ENCODE measurements at regions not wholly inside any gene's neighbourhood (a gene's known extent, or its start where the extent isn't known, plus 50 kb on each side); places are given as distances from the start of the nearest gene placed in this dataset.

DNA sequence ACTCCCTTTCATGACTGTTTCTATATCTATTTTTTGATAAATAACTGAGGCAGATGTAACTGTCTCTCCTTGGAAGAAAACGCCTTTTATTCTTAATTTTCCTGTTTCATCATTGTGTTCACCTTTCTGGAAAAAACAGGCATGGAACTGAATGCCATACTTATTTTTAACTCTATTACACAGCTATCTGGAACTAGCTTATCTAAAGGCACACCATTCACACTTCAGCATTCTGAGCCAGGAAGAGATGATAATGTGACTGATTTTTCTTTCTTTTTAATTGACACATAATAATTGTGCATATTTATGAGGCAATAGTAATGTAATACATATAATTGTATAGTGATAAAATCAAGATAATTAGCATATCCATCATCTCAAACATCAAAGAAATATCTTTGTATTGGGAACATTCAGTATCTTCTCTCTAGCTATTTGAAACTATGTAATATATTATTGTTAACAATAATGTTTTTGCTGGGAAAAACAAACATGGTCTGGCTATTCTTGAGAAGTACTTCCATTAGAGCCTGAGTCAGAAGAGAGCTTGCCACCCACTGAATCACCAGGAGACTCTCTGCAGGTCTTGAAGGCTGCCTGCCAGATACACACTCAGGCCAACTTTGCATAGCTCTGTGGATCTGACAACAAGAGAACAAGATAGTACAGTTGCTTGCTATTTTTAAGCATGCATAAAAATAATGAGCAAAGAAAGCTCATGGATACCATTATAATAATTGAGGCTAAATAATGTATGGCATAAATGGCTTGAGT lies 501.0 kb upstream of the EDIL3 start:
- 18 to 31% (median 25%) methylated on average over 1 of the region's 1 CpG for WGBS, 4 donors
- peak overlapping the region; percentile 29 to 77 (median 44) for H3K27ac ChIP-seq

GRCh38 chr5:84881737-84882136 lies 497.1 kb upstream of the EDIL3 start:
- intact Hi-C loops (cut with DNase I), result no loop called here
- Histone ChIP-seq H3K4me1 (peaks cover 0 to 12% (median 2%) of the 10 kb centered on the region in 12 donors), H3K4me3 (no peak overlapping the region), H3K9me3 (peaks cover 0 to 7% (median 0%) of the 10 kb centered on the region in 12 donors), H3K27me3 (no peaks in the 10 kb centered on the region), H3K27ac (no peak overlapping the region), H3K36me3 (no peaks in the 10 kb centered on the region)
- ATAC-seq, result no peak
- 72 to 87% (median 77%) methylated on average over 4 of the region's 4 CpGs for WGBS, 4 donors
- no peak for TF ChIP-seq POLR2A (IDR thresholded peaks at IDR 0.05)
- no peak for TF ChIP-seq CTCF (IDR thresholded peaks at IDR 0.05)
- DNase-seq, result no peak

More for the DNA sequence above, 501.0 kb upstream of the EDIL3 start:
- intact Hi-C loops (cut with DNase I), result no loop called here
- Histone ChIP-seq H3K27me3 (no peaks in the 10 kb centered on the region), H3K4me1 (peaks cover 0 to 12% (median 2%) of the 10 kb centered on the region in 12 donors), H3K9me3 (peaks cover 0 to 8% (median 1%) of the 10 kb centered on the region in 12 donors), H3K4me3 (no peak overlapping the region), H3K36me3 (no peaks in the 10 kb centered on the region)
- no peak for TF ChIP-seq CTCF (IDR thresholded peaks at IDR 0.05)
- TF ChIP-seq POLR2A (IDR thresholded peaks at IDR 0.05), result no peak
- DNase-seq (peak; percentile 35 to 85 (median 69)), ATAC-seq (peak; percentile 93 to 100 (median 98))

DNA sequence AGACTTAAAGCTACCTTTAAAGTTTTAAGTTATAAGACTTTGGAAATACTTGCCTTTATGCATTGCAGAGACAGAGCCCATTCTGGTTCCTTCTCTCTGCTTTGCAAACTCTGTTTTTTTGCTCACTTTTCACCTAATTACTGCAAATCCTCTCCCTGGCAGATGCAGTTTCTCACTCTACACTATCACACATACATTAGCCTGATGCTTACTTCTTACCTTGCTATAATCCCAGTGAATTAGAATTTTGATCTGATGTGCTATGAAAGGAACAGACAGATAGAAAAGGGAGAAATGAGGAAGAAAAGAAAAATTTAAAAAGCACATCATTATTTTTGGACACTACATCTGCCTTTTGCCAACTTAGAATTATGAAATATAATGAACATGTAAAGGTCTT lies 489.5 kb upstream of the EDIL3 start:
- Histone ChIP-seq H3K27ac (no peak overlapping the region), H3K4me3 (no peak overlapping the region), H3K4me1 (no peaks in the 10 kb centered on the region), H3K36me3 (no peaks in the 10 kb centered on the region), H3K9me3 (peaks cover 0 to 7% (median 0%) of the 10 kb centered on the region in 12 donors), H3K27me3 (no peaks in the 10 kb centered on the region)
- TF ChIP-seq CTCF (IDR thresholded peaks at IDR 0.05) (no peak), POLR2A (IDR thresholded peaks at IDR 0.05) (no peak)
- ATAC-seq (no peak), DNase-seq (no peak)
- intact Hi-C loops (cut with DNase I), result no loop called here

GRCh38 chr5:84872768-84873167 lies 488.1 kb upstream of the EDIL3 start:
- intact Hi-C loops (cut with DNase I), result no loop called here
- WGBS, 4 donors, result 53 to 81% (median 65%) methylated on average over 3 of the region's 3 CpGs
- no peak for ATAC-seq

More at GRCh38 chr5:84872768-84873167, 488.1 kb upstream of the EDIL3 start:
- no peak for DNase-seq
- TF ChIP-seq CTCF (IDR thresholded peaks at IDR 0.05) (no peak), POLR2A (IDR thresholded peaks at IDR 0.05) (no peak)
- H3K36me3 ChIP-seq, result no peaks in the 10 kb centered on the region
- H3K4me1 ChIP-seq, result no peaks in the 10 kb centered on the region
- no peak overlapping the region for H3K27ac ChIP-seq
- peaks cover 0 to 4% (median 0%) of the 10 kb centered on the region in 12 donors for H3K9me3 ChIP-seq
- H3K27me3 ChIP-seq, result no peaks in the 10 kb centered on the region
- H3K4me3 ChIP-seq, result no peak overlapping the region

Data from heart left ventricle (tissue), 16 donors.